Right lobe of liver (tissue), 4 donors: ENCODE measurements at regions not wholly inside any gene's neighbourhood (a gene's known extent, or its start where the extent isn't known, plus 50 kb on each side); places are given as distances from the start of the nearest gene placed in this dataset.

Experiments
- CTCF ChIP-seq, 4 donors: fragments of 200-600 bp in 3 of 4; fragments of 450-650 bp in 1 of 4; IDR thresholded peaks; one replicate each; pipeline versions ENCODE4 v1.5.1 to v1.8.0; 2016 to 2022; ENCODE audit warnings: antibody characterized with exemption in 4 of 4, mild to moderate bottlenecking in 2 of 4
- POLR2A ChIP-seq: fragments of 450-650 bp; IDR thresholded peaks from one replicate; pipeline ENCODE4 v1.6.1; 2017; ENCODE audit warnings: antibody characterized with exemption, mild to moderate bottlenecking
- donor health status: DM: no; HTN: no; CAD: no.
- donor health status: DM: no; HTN: no; CAD: no.
- donor health status: DM: no; HTN: yes; CAD: no.

GRCh38 chr6:81857812-81858211, 105.3 kb upstream of the TENT5A start:
- TF ChIP-seq CTCF (IDR thresholded peaks at IDR 0.05) (no peak), POLR2A (no peak)
